Stimulated activated naive CD8-positive, alpha-beta T cell treated with anti-CD3 and anti-CD28 coated beads, Interleukin-15, amount 100 ng/mL, for 72 hours (primary cell): ENCODE measurements at regions not wholly inside any gene's neighbourhood (a gene's known extent, or its start where the extent isn't known, plus 50 kb on each side); places are given as distances from the start of the nearest gene placed in this dataset.

Source experiments
- ATAC-seq: fragments of 150-1000 bp; cut with Tn5 transposase; 2 replicates; pipeline ENCODE4 v1.10.0; 2021; ENCODE audit warnings: mild to moderate bottlenecking, moderate library complexity
- DNase-seq, 2 donors: peaks; one replicate each; pipeline ENCODE4 v3.0.0; 2021 to 2022
- H3K27ac Mint-ChIP-seq, 2 donors: one replicate each; pipeline ENCODE4 v1.8.0; 2022; ENCODE audit warnings: mild to moderate bottlenecking in 2 of 2, mixed read lengths in 2 of 2, moderate library complexity in 2 of 2
- H3K27me3 Mint-ChIP-seq: one replicate; pipeline ENCODE4 v1.8.0; 2022; ENCODE audit warnings: mixed read lengths
- H3K4me1 Mint-ChIP-seq: one replicate; pipeline ENCODE4 v1.8.0; 2022; ENCODE audit warnings: mild to moderate bottlenecking, mixed read lengths
- H3K4me3 Mint-ChIP-seq, 2 donors: one replicate each; pipeline ENCODE4 v1.8.0; 2022; ENCODE audit warnings: mild to moderate bottlenecking in 2 of 2, mixed read lengths in 2 of 2, moderate library complexity in 1 of 2
- H3K9me3 Mint-ChIP-seq, 2 donors: one replicate each; pipeline ENCODE4 v1.8.0; 2022; ENCODE audit warnings: mixed read lengths in 2 of 2

DNA sequence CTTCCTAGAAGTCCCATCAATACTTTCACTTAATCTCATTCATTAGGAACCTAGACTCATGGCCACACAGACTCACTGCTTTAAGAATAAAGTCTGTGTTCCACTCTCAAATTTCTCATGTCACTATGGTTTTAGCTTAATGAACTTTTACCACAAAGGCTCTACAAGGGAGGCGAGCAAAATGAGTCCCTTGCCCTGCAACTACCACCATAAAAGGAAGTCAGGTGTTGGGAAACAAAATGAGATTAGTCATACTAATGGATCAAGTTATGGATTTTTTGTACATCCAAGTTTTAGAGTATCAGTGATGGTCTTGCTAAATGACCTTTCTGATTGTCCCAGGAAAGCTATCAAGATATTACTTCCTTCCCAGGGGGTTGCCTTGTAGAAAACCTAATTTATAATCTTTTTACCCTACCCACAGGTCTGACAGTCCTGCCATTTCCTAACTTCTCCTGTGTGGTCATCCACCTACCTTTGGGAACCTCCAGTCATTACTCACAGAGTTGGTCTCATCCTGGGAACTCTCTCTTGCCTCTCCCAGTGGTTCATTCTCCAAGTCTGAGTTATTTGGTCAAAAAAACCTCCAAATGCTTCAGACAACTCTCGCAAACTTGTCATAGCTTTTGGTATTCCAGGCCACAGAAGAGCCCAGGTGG is 51.8 kb upstream of the SLC16A1 start:
- H3K9me3 Mint-ChIP-seq = no peaks in the 10 kb centered on the region
- H3K27ac Mint-ChIP-seq = no peak overlapping the region
- ATAC-seq = no peak
- no peaks in the 10 kb centered on the region for H3K27me3 Mint-ChIP-seq
- no peak overlapping the region for H3K4me3 Mint-ChIP-seq
- H3K4me1 Mint-ChIP-seq = no peaks in the 10 kb centered on the region
- DNase-seq = no peak

- H3K9me3 Mint-ChIP-seq = no peaks in the 10 kb centered on the region
- no peak overlapping the region for H3K27ac Mint-ChIP-seq
- no peaks in the 10 kb centered on the region for H3K4me1 Mint-ChIP-seq
- no peaks in the 10 kb centered on the region for H3K27me3 Mint-ChIP-seq
- H3K4me3 Mint-ChIP-seq = no peak overlapping the region
- ATAC-seq = no peak
- DNase-seq = no peak
These were observed 52.3 kb upstream of the SLC16A1 start for GRCh38 chr1:113008365-113008714.

- Mint-ChIP-seq H3K27me3 (no peaks in the 10 kb centered on the region), H3K4me1 (no peaks in the 10 kb centered on the region), H3K9me3 (no peaks in the 10 kb centered on the region), H3K4me3 (no peak overlapping the region), H3K27ac (peak overlapping the region in 1 of 2 donors; percentile 16)
- ATAC-seq (no peak), DNase-seq (no peak)
These were observed 56.2 kb upstream of the SLC16A1 start for GRCh38 chr1:113012149-113012548.

DNA sequence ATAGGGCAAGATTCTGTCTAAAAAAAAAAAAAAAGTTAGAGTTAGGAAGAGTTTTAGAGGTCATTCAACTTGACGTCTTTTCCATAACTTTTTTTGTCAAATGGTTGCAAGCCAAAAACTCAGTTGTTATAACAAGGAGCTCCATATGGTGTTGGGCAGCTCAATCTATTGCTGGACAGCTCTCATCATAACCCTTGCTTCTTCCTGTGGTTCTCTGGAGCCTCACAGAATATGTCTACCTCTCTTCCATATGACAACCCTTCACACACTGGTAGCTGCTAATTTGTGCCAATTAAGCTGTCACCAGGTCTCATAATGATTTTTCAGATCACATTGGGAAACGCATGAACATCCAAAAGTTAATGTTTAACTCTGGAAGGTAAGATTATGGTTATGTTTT is 57.8 kb upstream of the SLC16A1 start:
- ATAC-seq (no peak), DNase-seq (no peak)
- Mint-ChIP-seq H3K9me3 (no peaks in the 10 kb centered on the region), H3K27me3 (no peaks in the 10 kb centered on the region), H3K4me3 (no peak overlapping the region), H3K4me1 (no peaks in the 10 kb centered on the region), H3K27ac (peak overlapping the region in 1 of 2 donors; percentile 80)

DNA sequence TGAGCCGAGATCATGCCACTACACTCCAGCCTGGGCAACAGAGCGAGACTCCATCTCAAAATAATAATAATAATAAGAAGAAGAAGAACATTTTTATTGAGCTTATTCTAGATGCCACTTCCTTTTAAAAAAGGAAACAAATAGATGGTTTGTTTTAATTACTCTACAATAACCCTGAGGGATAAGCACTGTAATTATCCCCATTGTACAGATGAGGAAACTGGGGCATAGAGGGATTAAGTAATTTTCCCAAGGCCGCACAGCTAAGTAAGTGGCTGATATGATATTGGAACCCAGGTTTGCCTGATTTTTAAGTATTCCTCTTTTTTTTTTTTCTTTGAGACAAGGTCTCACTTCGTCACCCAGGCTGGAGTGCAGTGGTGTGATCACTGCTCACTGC is 58.5 kb upstream of the LRIG2 start:
- H3K4me3 Mint-ChIP-seq = no peak overlapping the region
- DNase-seq (no peak), ATAC-seq (no peak)
- H3K27me3 Mint-ChIP-seq = no peaks in the 10 kb centered on the region
- H3K27ac Mint-ChIP-seq = no peak overlapping the region
- H3K4me1 Mint-ChIP-seq = no peaks in the 10 kb centered on the region
- no peaks in the 10 kb centered on the region for H3K9me3 Mint-ChIP-seq

DNA sequence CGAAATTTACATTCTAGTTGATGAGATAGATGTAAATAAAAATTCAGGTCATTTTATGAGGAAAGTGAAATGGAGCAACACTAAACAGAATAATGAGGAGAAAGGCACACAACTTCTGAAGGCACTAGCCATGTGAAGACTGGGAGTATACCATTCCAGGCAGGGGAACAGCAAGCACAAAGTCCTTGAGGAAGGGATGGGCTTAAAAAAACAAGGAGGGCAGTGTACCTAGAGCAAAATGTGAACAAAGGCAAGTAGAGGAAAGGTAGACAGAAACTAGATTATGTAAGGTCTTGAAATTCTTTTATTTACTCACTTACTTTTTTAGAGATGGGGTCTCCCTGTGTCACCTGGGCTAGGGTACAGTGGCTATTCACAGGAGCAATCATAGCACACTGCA is 54.1 kb upstream of the LRIG2 start:
- ATAC-seq (no peak), DNase-seq (no peak)
- no peaks in the 10 kb centered on the region for H3K4me1 Mint-ChIP-seq
- no peaks in the 10 kb centered on the region for H3K27me3 Mint-ChIP-seq
- H3K4me3 Mint-ChIP-seq = no peak overlapping the region
- H3K27ac Mint-ChIP-seq = peak overlapping the region in 1 of 2 donors; percentile 55
- no peaks in the 10 kb centered on the region for H3K9me3 Mint-ChIP-seq

DNA sequence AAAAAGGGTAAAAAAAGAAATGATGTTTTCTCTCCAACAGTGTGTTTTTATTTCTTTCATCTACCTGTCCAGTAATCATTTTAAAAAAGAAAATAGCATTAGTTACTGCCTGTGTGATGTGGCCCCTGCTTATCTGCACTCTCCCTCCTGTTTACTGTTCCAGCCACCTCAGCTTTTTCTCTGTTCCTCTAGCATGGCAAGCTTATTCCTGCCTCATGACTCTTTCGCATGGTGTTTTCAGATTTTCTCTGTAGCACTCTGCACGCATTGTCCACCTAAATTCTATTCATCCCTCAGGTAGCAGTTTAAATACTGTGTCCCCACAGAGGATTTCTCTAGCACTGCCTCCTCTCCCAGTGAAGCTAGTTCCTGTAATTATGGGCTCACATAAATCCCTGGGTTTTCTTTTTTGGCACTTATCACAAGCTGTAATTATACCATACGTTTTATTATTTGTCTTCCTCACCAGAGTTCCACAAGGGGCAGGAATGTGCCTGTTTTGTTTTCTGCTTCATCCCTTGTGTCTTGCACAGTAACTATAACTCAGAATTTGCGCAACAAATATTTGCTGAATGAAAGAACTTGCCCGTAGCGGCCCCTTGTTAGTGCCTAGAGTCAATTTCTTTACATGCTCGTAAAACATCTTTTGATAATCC is 51.4 kb upstream of the LRIG2 start:
- H3K27ac Mint-ChIP-seq = no peak overlapping the region
- no peak for ATAC-seq
- DNase-seq = no peak
- H3K9me3 Mint-ChIP-seq = no peaks in the 10 kb centered on the region
- no peaks in the 10 kb centered on the region for H3K27me3 Mint-ChIP-seq
- no peaks in the 10 kb centered on the region for H3K4me1 Mint-ChIP-seq
- no peak overlapping the region for H3K4me3 Mint-ChIP-seq
